DND-41 (cell line): ENCODE measurements at regions not wholly inside any gene's neighbourhood (a gene's known extent, or its start where the extent isn't known, plus 50 kb on each side); places are given as distances from the start of the nearest gene placed in this dataset.

Source experiments
- ATAC-seq: fragments of 200-7000 bp; cut with Tn5 transposase; 3 replicates; pipeline ENCODE4 v1.9.1; 2021; ENCODE audit warnings: low read depth; ENCODE audit not compliant: insufficient read depth
- DNase-seq: peaks from one replicate; pipeline ENCODE4 v3.0.0-alpha.2; 2020
- H2AFZ ChIP-seq: 2 replicates; pipeline ENCODE4 v1.6.0; 2012; ENCODE audit warnings: low read depth, low read length
- H3K27ac ChIP-seq: 2 replicates; pipeline ENCODE4 v1.5.1; 2012; ENCODE audit warnings: low read length, inconsistent platforms
- H3K27me3 ChIP-seq: fragments of 200-600 bp; sonication (generic); 2 replicates; pipeline ENCODE4 v1.6.0; 2012; ENCODE audit warnings: low read length, mild to moderate bottlenecking, inconsistent platforms; ENCODE audit not compliant: insufficient read depth, poor library complexity
- H3K36me3 ChIP-seq: 2 replicates; pipeline ENCODE4 v1.5.1; 2012; ENCODE audit warnings: low read length, inconsistent platforms; ENCODE audit not compliant: insufficient read depth
- H3K4me1 ChIP-seq: 2 replicates; pipeline ENCODE4 v1.5.1; 2012; ENCODE audit warnings: mild to moderate bottlenecking, low read length; ENCODE audit not compliant: insufficient read depth
- H3K4me2 ChIP-seq: 2 replicates; pipeline ENCODE4 v1.6.0; 2012; ENCODE audit warnings: mild to moderate bottlenecking, moderate library complexity, low read length, inconsistent platforms; ENCODE audit not compliant: insufficient read depth
- H3K4me3 ChIP-seq, 2 experiments: fragments of 200-600 bp in 1 of 2; shearing (Covaris generic) in 1 of 2; 2 replicates each; pipeline ENCODE4 v1.5.1; 2012 to 2016; ENCODE audit warnings: inconsistent platforms in 2 of 2, low read length in 2 of 2, mild to moderate bottlenecking in 2 of 2, low read depth in 1 of 2, moderate library complexity in 1 of 2
- H3K79me2 ChIP-seq: 2 replicates; pipeline ENCODE4 v1.6.0; 2012; ENCODE audit warnings: low read length, inconsistent platforms; ENCODE audit not compliant: insufficient read depth
- H3K9ac ChIP-seq: 2 replicates; pipeline ENCODE4 v1.6.0; 2012; ENCODE audit warnings: low read depth, mild to moderate bottlenecking, inconsistent platforms, low read length, moderate library complexity
- H3K9me3 ChIP-seq: 2 replicates; pipeline ENCODE4 v1.5.1; 2012; ENCODE audit warnings: low read length, moderate library complexity, mild to moderate bottlenecking, inconsistent platforms; ENCODE audit not compliant: insufficient read depth, severe bottlenecking
- H4K20me1 ChIP-seq: 2 replicates; pipeline ENCODE4 v1.6.0; 2012; ENCODE audit warnings: low read length; ENCODE audit not compliant: insufficient read depth
- EZH2 ChIP-seq: IDR thresholded peaks from 3 replicates; pipeline ENCODE4 v1.6.1; 2012; ENCODE audit warnings: borderline replicate concordance, low read depth, mild to moderate bottlenecking, moderate library complexity, low read length, inconsistent platforms; ENCODE audit not compliant: severe bottlenecking
- TF ChIP-seq, protein P1 (sequence below): IDR thresholded peaks from 2 replicates; pipeline ENCODE4 v1.5.1; 2012; ENCODE audit warnings: borderline replicate concordance, low read length, moderate library complexity, mild to moderate bottlenecking; ENCODE audit not compliant: poor library complexity, severe bottlenecking; ENCODE audit errors: extremely low read depth

DNA sequence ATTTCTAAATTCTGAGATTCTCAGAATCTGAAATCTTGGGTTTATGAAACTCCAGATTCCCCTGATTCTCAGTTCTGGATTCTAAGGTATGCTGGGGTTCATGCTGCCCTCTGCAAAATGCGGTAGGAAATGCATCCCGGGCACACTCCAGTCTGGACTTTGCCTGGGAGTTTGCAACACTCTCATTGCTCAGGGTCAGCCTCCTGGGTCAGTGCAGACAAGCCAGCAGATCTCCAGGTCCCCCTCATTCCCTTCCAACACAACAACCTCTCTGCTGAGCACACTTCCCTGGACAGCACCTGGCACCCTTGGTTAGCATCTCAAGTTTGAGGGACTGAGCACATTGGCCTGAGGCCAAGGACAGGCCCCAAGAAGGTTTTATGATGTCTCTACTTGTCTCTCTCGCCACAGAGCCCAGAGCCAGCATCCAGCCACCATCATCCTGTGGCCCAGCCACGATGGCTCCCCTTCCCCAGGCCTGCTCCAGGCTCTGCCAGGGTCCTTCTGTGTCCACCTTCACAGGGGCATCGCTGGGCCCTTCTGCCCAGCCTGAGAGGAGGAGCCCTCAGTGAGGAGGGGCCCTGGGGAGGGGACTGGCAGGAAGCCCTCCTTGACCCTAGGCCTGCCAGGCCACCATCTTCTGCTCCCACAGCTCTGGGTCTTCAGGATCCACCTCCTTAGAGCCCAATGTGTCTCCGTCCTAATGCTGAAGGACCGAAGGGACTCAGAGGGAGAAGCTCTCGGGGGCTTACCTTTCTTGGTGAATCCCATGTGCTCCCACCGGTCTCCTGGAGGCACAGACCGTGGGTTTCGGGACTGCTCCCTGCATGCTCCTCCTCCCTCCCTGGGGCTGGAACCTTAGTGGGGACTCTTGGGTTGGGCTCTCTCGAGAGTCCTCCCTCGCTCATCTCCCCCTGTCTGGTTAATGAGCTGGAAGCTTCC lies 550.7 kb downstream of the PTPRU start:
- Histone ChIP-seq H2AFZ (no peak overlapping the region), H3K27me3 (peaks cover 9% of the 10 kb centered on the region), H3K27ac (no peak overlapping the region), H3K9me3 (no peaks in the 10 kb centered on the region), H4K20me1 (peaks cover 7% of the 10 kb centered on the region), H3K36me3 (no peaks in the 10 kb centered on the region), H3K4me3 (no peak overlapping the region), H3K79me2 (no peaks in the 10 kb centered on the region), H3K4me2 (no peak overlapping the region), H3K9ac (no peak overlapping the region), H3K4me1 (no peaks in the 10 kb centered on the region)
- DNase-seq, result no peak
- no peak for TF ChIP-seq EZH2
- TF ChIP-seq, protein P1, sequence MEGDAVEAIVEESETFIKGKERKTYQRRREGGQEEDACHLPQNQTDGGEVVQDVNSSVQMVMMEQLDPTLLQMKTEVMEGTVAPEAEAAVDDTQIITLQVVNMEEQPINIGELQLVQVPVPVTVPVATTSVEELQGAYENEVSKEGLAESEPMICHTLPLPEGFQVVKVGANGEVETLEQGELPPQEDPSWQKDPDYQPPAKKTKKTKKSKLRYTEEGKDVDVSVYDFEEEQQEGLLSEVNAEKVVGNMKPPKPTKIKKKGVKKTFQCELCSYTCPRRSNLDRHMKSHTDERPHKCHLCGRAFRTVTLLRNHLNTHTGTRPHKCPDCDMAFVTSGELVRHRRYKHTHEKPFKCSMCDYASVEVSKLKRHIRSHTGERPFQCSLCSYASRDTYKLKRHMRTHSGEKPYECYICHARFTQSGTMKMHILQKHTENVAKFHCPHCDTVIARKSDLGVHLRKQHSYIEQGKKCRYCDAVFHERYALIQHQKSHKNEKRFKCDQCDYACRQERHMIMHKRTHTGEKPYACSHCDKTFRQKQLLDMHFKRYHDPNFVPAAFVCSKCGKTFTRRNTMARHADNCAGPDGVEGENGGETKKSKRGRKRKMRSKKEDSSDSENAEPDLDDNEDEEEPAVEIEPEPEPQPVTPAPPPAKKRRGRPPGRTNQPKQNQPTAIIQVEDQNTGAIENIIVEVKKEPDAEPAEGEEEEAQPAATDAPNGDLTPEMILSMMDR, result no peak
- no peak for ATAC-seq

DNA sequence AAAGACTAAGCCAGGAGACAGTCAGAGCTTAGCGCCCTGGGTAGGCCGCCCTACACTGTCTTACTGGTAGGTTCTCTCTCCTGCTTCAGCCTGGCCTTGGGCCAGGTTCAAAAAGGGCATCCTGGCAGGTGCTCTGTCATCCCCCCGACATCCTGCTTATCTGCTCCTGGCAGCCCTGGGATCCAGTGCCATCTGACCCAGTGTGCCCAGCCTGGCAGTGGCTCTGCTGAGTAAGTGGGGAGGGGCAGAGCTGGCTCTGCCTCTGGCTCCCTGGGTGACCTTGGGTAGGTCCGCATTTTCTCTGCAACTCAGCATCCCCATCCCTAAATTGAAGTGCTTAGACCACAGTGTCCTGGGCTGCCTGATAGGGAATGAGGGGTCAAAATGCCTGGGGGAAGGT lies 549.9 kb downstream of the PTPRU start:
- no peaks in the 10 kb centered on the region for H3K79me2 ChIP-seq
- H2AFZ ChIP-seq, result no peak overlapping the region
- H4K20me1 ChIP-seq, result peaks cover 7% of the 10 kb centered on the region
- H3K4me1 ChIP-seq, result no peaks in the 10 kb centered on the region
- no peak overlapping the region for H3K4me2 ChIP-seq
- no peak overlapping the region for H3K27ac ChIP-seq
- no peak for ATAC-seq
- H3K9ac ChIP-seq, result no peak overlapping the region
- H3K4me3 ChIP-seq, result no peak overlapping the region
- no peaks in the 10 kb centered on the region for H3K9me3 ChIP-seq
- TF ChIP-seq EZH2, result no peak
- no peak for DNase-seq
- no peaks in the 10 kb centered on the region for H3K36me3 ChIP-seq
- peaks cover 9% of the 10 kb centered on the region for H3K27me3 ChIP-seq

DNA sequence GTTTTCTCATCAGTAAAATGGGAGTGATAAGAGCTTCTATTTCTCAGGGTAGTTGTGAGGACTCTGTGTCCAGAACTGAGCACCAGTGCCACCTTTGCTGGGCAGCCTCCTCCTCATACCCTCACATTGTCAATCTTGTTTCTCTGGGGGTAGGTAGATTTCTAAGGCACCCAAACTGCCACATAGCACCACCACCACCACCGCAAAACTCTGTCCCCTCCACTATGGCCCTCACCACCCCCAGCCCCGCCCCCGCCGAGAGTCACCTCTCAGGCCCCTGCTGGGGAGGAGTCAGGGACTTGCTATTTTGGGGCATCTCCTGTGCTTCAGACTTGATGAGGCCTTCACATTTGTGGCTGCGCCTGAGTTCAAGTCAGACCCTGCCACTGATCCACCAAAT lies 549.2 kb downstream of the PTPRU start:
- Histone ChIP-seq H3K4me2 (no peak overlapping the region), H3K4me3 (no peak overlapping the region), H3K36me3 (no peaks in the 10 kb centered on the region), H3K79me2 (no peaks in the 10 kb centered on the region), H3K27me3 (peaks cover 9% of the 10 kb centered on the region), H3K9ac (no peak overlapping the region), H3K9me3 (no peaks in the 10 kb centered on the region), H3K4me1 (no peaks in the 10 kb centered on the region), H4K20me1 (peaks cover 7% of the 10 kb centered on the region), H3K27ac (no peak overlapping the region), H2AFZ (no peak overlapping the region)
- TF ChIP-seq, protein P1, result no peak
- no peak for TF ChIP-seq EZH2
- no peak for ATAC-seq
- no peak for DNase-seq

DNA sequence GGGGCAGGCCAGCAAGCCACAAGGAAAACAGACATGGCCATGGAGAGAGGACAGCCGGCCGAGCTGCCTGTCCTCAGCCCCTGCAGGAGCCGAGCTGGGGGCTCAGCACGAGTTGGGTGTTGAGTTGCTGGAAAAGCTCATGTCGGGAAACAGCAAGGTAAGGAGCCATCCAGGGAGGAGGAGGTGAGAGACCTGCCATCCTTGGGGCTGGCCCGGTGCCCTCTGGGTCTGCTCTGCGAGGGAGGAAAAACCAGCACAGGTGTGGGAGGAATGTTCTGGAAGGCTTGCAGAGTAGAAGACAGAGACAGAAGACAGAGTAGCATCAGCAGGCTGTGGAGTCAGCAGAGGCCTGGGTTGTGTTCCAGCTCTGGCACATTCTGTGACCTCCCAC lies 548.8 kb downstream of the PTPRU start:
- no peak for DNase-seq
- TF ChIP-seq EZH2, result no peak
- TF ChIP-seq, protein P1, result no peak
- ATAC-seq, result no peak
- Histone ChIP-seq H3K9ac (no peak overlapping the region), H3K4me3 (no peak overlapping the region), H3K27me3 (peaks cover 9% of the 10 kb centered on the region), H3K27ac (no peak overlapping the region), H4K20me1 (peaks cover 7% of the 10 kb centered on the region), H3K36me3 (no peaks in the 10 kb centered on the region), H3K4me1 (no peaks in the 10 kb centered on the region), H3K79me2 (no peaks in the 10 kb centered on the region), H3K9me3 (no peaks in the 10 kb centered on the region), H2AFZ (no peak overlapping the region), H3K4me2 (no peak overlapping the region)
